ENCODE measurements at regions not wholly inside any gene's neighbourhood (a gene's known extent, or its start where the extent isn't known, plus 50 kb on each side); places are given as distances from the start of the nearest gene placed in this dataset.

DNA sequence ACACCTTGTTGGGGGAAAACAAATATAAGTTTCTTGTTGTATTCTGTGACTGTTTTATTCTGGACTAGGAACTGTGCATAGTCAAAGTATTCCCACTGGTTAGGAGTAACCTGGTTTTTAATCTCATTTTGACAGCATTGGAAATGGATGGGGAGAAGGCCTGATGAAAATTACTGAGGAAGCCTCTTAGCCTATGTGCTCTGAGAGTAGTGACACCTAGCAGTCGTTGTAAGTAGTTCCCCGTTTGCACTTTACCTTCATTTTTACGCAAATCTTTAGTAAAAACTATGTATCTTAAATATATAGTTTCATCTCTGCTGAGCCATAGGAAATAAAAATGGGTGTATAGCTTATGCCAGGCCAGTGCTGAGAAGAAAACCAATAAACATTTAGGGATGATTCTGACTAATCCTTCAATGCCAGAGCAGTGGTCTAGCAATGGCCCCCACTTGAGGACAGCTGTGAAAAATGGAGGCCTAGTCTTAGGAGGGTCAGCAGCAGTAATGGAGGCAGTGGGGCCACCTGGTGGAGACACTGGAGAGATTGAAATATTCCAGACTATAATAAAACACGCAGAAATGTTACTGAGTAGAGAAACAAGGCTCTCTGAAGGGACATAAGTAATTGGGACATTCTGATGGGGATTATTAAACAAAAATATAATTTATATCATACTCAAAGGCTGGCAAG lies 133.2 kb upstream of the NOVA1 start:
- TF ChIP-seq ZSCAN16 (tag by site-specific recombination; IDR thresholded peaks at IDR 0.05) = no peak
- TF ChIP-seq, protein P1, sequence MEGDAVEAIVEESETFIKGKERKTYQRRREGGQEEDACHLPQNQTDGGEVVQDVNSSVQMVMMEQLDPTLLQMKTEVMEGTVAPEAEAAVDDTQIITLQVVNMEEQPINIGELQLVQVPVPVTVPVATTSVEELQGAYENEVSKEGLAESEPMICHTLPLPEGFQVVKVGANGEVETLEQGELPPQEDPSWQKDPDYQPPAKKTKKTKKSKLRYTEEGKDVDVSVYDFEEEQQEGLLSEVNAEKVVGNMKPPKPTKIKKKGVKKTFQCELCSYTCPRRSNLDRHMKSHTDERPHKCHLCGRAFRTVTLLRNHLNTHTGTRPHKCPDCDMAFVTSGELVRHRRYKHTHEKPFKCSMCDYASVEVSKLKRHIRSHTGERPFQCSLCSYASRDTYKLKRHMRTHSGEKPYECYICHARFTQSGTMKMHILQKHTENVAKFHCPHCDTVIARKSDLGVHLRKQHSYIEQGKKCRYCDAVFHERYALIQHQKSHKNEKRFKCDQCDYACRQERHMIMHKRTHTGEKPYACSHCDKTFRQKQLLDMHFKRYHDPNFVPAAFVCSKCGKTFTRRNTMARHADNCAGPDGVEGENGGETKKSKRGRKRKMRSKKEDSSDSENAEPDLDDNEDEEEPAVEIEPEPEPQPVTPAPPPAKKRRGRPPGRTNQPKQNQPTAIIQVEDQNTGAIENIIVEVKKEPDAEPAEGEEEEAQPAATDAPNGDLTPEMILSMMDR (tag by site-specific recombination; IDR thresholded peaks at IDR 0.05) = no peak

Data from HEK293 (cell line).